ENCODE measurements at regions not wholly inside any gene's neighbourhood (a gene's known extent, or its start where the extent isn't known, plus 50 kb on each side); places are given as distances from the start of the nearest gene placed in this dataset.

DNA sequence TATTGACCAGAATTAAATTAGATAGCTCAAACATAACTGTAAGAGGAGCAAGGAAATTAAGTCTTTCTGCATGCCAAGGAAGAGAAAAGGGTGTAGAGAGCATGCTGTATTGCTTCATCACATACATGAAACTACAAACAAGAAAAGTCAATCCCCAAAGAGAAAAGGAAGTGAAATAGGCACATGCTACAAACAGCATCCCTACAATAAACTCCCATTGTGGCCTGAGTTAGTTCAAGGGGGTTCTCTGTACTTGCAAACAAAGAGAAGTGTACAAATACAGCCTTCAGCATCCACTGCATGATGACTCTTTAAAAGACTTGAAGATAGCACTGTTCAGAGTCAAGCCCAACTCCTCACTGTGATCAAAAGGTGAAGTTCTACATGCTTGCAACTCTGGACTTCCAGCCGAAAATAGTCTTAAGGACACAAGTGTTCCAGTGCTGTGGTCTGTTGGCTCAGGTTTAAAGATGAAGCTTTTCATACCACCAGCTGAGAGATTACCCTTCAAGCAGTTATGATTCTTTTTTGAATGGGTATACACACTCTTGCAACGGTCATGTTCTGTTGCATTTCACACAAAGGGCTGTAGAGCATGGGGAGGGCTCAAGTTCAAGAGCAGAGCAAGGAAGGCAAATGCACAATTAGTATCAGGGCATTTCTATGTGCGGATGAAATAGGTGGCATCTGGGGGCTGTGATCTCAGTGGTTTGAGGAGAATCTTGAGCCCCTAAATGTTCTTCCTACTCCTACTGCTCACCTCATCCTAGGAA, 534.5 kb downstream of the EBF1 start:
- TF ChIP-seq, protein P1, sequence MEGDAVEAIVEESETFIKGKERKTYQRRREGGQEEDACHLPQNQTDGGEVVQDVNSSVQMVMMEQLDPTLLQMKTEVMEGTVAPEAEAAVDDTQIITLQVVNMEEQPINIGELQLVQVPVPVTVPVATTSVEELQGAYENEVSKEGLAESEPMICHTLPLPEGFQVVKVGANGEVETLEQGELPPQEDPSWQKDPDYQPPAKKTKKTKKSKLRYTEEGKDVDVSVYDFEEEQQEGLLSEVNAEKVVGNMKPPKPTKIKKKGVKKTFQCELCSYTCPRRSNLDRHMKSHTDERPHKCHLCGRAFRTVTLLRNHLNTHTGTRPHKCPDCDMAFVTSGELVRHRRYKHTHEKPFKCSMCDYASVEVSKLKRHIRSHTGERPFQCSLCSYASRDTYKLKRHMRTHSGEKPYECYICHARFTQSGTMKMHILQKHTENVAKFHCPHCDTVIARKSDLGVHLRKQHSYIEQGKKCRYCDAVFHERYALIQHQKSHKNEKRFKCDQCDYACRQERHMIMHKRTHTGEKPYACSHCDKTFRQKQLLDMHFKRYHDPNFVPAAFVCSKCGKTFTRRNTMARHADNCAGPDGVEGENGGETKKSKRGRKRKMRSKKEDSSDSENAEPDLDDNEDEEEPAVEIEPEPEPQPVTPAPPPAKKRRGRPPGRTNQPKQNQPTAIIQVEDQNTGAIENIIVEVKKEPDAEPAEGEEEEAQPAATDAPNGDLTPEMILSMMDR (conservative IDR thresholded peaks at IDR 0.05; ENCODE audit: low read depth, low read length): no peak
- TF ChIP-seq EZH2phosphoT487 (IDR thresholded peaks at IDR 0.05; ENCODE audit: borderline replicate concordance, low read length): no peak

Measured in PC-3 (cell line).